HCT116 (cell line): ENCODE measurements at regions not wholly inside any gene's neighbourhood (a gene's known extent, or its start where the extent isn't known, plus 50 kb on each side); places are given as distances from the start of the nearest gene placed in this dataset.

Source experiments
- ATAC-seq: fragments of 200-7000 bp; cut with Tn5 transposase; 2 replicates; pipeline ENCODE4 v1.9.1; 2020; ENCODE audit warnings: mild to moderate bottlenecking, moderate library complexity
- BruUV-seq: library from RNA; stranded (reverse); fragments of 400-500 nt; replicated peaks from 2 replicates; lab custom pipeline; 2021; lab: Mats Ljungman, UMichigan
- CTCF ChIA-PET: fragments of 300-600 bp; sonication (Branson Sonifier 250); formaldehyde crosslinking; loops from one replicate; lab custom pipeline; 2021; ENCODE audit warnings: antibody characterized with exemption; lab: Charles Lee
- POLR2A ChIA-PET: fragments of 300-600, 350-600 bp; sonication (Branson Sonifier 250); formaldehyde crosslinking; loops from one replicate; lab custom pipeline; 2021; ENCODE audit warnings: antibody characterized with exemption; lab: Charles Lee
- RAD21 ChIA-PET, 2 experiments: fragments of 300-600 bp; sonication (Branson Sonifier 250); formaldehyde crosslinking; loops; one replicate each; lab custom pipeline; 2023; ENCODE audit warnings: low total read pairs in 2 of 2; ENCODE audit not compliant: uncharacterized antibody in 2 of 2, unreplicated experiment in 2 of 2, low non-redundant PET in 1 of 2; lab: Charles Lee
- DNase-seq: peaks from one replicate; pipeline ENCODE4 v3.0.0-alpha.2; 2010; ENCODE audit warnings: low read depth, low spot score
- H2AFZ ChIP-seq: fragments of 200-600 bp; shearing (Covaris generic), sonication (generic); 2 replicates; pipeline ENCODE4 v1.6.1; 2017; ENCODE audit warnings: low read depth, mixed run types, mixed read lengths, antibody characterized with exemption, low read length; ENCODE audit not compliant: poor library complexity, severe bottlenecking
- H3K27ac ChIP-seq: 2 replicates; pipeline ENCODE4 v1.5.1; 2012; ENCODE audit warnings: low read depth, low read length
- H3K27me3 ChIP-seq: fragments of 200-600 bp; sonication (generic); 2 replicates; pipeline ENCODE4 v1.6.1; 2016; ENCODE audit warnings: mixed run types, low read length, mixed read lengths; ENCODE audit not compliant: insufficient read depth
- H3K36me3 ChIP-seq, 2 experiments: fragments of 200-500 bp in 1 of 2; fragments of 200-600 bp in 1 of 2; sonication (Bioruptor generic) in 1 of 2; sonication (generic) in 1 of 2; 2 replicates each; pipeline versions ENCODE4 v1.5.1 to v1.6.1; 2014 to 2016; ENCODE audit warnings: low read length in 2 of 2, inconsistent platforms in 1 of 2, mixed read lengths in 1 of 2, mixed run types in 1 of 2; ENCODE audit not compliant: insufficient read depth in 2 of 2, control insufficient read depth in 1 of 2
- H3K4me1 ChIP-seq, 2 experiments: fragments of 200-600 bp in 1 of 2; sonication (generic) in 1 of 2; 2 replicates each; pipeline versions ENCODE4 v1.5.1 to v1.6.1; 2012 to 2017; ENCODE audit warnings: low read length in 2 of 2, inconsistent platforms in 1 of 2, mild to moderate bottlenecking in 1 of 2, mixed read lengths in 1 of 2, mixed run types in 1 of 2, moderate library complexity in 1 of 2; ENCODE audit not compliant: insufficient read depth in 2 of 2, control insufficient read depth in 1 of 2
- H3K4me2 ChIP-seq: fragments of 200-600 bp; sonication (generic); 2 replicates; pipeline ENCODE4 v1.6.1; 2017; ENCODE audit warnings: mixed run types, low read length, mixed read lengths
- H3K4me3 ChIP-seq, 2 experiments: fragments of 200-600 bp in 1 of 2; sonication (generic) in 1 of 2; replicated peaks in 1 of 2; 2 replicates each; pipeline ENCODE4 v1.5.1; 2011 to 2016; ENCODE audit warnings: low read length in 2 of 2, control low read depth in 1 of 2, low read depth in 1 of 2, mild to moderate bottlenecking in 1 of 2, mixed read lengths in 1 of 2, mixed run types in 1 of 2
- H3K79me2 ChIP-seq: fragments of 200-600 bp; sonication (generic); 2 replicates; pipeline ENCODE4 v1.6.1; 2017; ENCODE audit warnings: mild to moderate bottlenecking, mixed run types, low read length, moderate library complexity, mixed read lengths; ENCODE audit not compliant: insufficient read depth
- H3K9ac ChIP-seq: fragments of 200-600 bp; sonication (generic); 2 replicates; pipeline ENCODE4 v1.6.1; 2016; ENCODE audit warnings: low read length, mixed read lengths
- H3K9me2 ChIP-seq: fragments of 200-600 bp; sonication (generic), shearing (Covaris generic); 2 replicates; pipeline ENCODE4 v1.6.1; 2017; ENCODE audit warnings: mixed run types, mild to moderate bottlenecking, moderate library complexity; ENCODE audit not compliant: insufficient read depth
- H3K9me3 ChIP-seq, 2 experiments: fragments of 200-500 bp in 1 of 2; fragments of 200-600 bp in 1 of 2; sonication (Bioruptor generic) in 1 of 2; sonication (generic) in 1 of 2; 2 replicates each; pipeline ENCODE4 v1.6.1; 2014 to 2017; ENCODE audit warnings: low read length in 2 of 2, mixed read lengths in 2 of 2, inconsistent platforms in 1 of 2, low read depth in 1 of 2, mild to moderate bottlenecking in 1 of 2, mixed run types in 1 of 2, moderate library complexity in 1 of 2; ENCODE audit not compliant: control insufficient read depth in 1 of 2, insufficient read depth in 1 of 2
- H4K20me1 ChIP-seq: fragments of 200-600 bp; sonication (generic), shearing (Covaris generic); 2 replicates; pipeline ENCODE4 v1.6.1; 2017; ENCODE audit warnings: mixed run types, mild to moderate bottlenecking, moderate library complexity; ENCODE audit not compliant: insufficient read depth
- CBX3 ChIP-seq: IDR thresholded peaks from 2 replicates; pipeline ENCODE4 v1.6.1; 2012; ENCODE audit warnings: low read depth
- CTCF ChIP-seq, 3 experiments: fragments of 200-600 bp in 1 of 3; sonication (generic) in 1 of 3; IDR thresholded peaks in 2 of 3; conservative IDR thresholded peaks in 1 of 3; 2 replicates each; pipeline ENCODE4 v1.5.1; 2012 to 2017; ENCODE audit warnings: low read depth in 2 of 3, low read length in 2 of 3, antibody characterized with exemption in 1 of 3, borderline replicate concordance in 1 of 3, control low read depth in 1 of 3, mild to moderate bottlenecking in 1 of 3, mixed read lengths in 1 of 3, mixed run types in 1 of 3, moderate library complexity in 1 of 3; ENCODE audit not compliant: insufficient read depth in 1 of 3
- EGR1 ChIP-seq: IDR thresholded peaks from 2 replicates; pipeline ENCODE4 v1.6.1; 2012; ENCODE audit warnings: low read depth
- ELF1 ChIP-seq: IDR thresholded peaks from 2 replicates; pipeline ENCODE4 v1.6.1; 2012; ENCODE audit warnings: low read depth, borderline replicate concordance
- EZH2phosphoT487 ChIP-seq: fragments of 200-600 bp; IDR thresholded peaks from 2 replicates; pipeline ENCODE4 v1.6.1; 2018; ENCODE audit warnings: antibody characterized with exemption, borderline replicate concordance
- FOSL1 ChIP-seq: IDR thresholded peaks from 2 replicates; pipeline ENCODE4 v1.6.1; 2012; ENCODE audit warnings: low read depth
- JUND ChIP-seq: IDR thresholded peaks from 2 replicates; pipeline ENCODE4 v1.6.1; 2012
- MAX ChIP-seq: IDR thresholded peaks from 2 replicates; pipeline ENCODE4 v1.6.1; 2012
- POLR2A ChIP-seq: IDR thresholded peaks from 2 replicates; pipeline ENCODE4 v1.7.0; 2011; ENCODE audit warnings: borderline replicate concordance; ENCODE audit not compliant: insufficient read depth, insufficient read length; ENCODE audit errors: extremely low read depth
- POLR2AphosphoS5 ChIP-seq: IDR thresholded peaks from 2 replicates; pipeline ENCODE4 v1.6.1; 2011; ENCODE audit warnings: mild to moderate bottlenecking, low read depth, low read length, moderate library complexity
- RAD21 ChIP-seq: IDR thresholded peaks from 2 replicates; pipeline ENCODE4 v1.6.1; 2012; ENCODE audit warnings: low read depth, mild to moderate bottlenecking
- SIN3A ChIP-seq: IDR thresholded peaks from 2 replicates; pipeline ENCODE4 v1.6.1; 2012; ENCODE audit warnings: low read depth
- SRF ChIP-seq: IDR thresholded peaks from 2 replicates; pipeline ENCODE4 v1.6.1; 2012; ENCODE audit warnings: low read depth
- TCF7L2 ChIP-seq: IDR thresholded peaks from 2 replicates; pipeline ENCODE4 v1.7.0; 2011; ENCODE audit warnings: borderline replicate concordance, inconsistent platforms; ENCODE audit not compliant: insufficient read depth, insufficient read length; ENCODE audit errors: extremely low read depth
- YY1 ChIP-seq: IDR thresholded peaks from 2 replicates; pipeline ENCODE4 v1.6.1; 2011; ENCODE audit warnings: low read length, low read depth, moderate library complexity, mild to moderate bottlenecking; ENCODE audit not compliant: insufficient replicate concordance; ENCODE audit errors: extremely low read depth
- ZFX ChIP-seq: fragments of 450-650 bp; IDR thresholded peaks from 2 replicates; pipeline ENCODE4 v1.6.1; 2017
- ZNF274 ChIP-seq: fragments of 200-500 bp; sonication (Bioruptor generic); IDR thresholded peaks from 2 replicates; pipeline ENCODE4 v1.6.1; 2014; ENCODE audit warnings: mild to moderate bottlenecking, low read depth, low read length, inconsistent platforms
- intact Hi-C: fragments of 100-400 bp; cut with micrococcal nuclease; formaldehyde crosslinking; loops from 2 replicates; pipeline ENCODE4 v1.10.0; 2022

- ATAC-seq, result no peak
- ChIA-PET RAD21 (no interaction called here), POLR2A (no interaction called here), CTCF (no interaction called here)
- no peak for DNase-seq
- no peak overlapping the region for H3K27ac ChIP-seq
- no peaks in the 10 kb centered on the region for H3K79me2 ChIP-seq
- H3K36me3 ChIP-seq, result no peaks in the 10 kb centered on the region
- TF ChIP-seq EZH2phosphoT487 (no peak), JUND (no peak), SIN3A (no peak), EGR1 (no peak), TCF7L2 (no peak), CBX3 (no peak), CTCF (IDR thresholded peaks at IDR 0.05 in 2 of 3, conservative IDR thresholded peaks at IDR 0.05 in 1 of 3; ENCODE audit: borderline replicate concordance in 1 of 3, insufficient read depth in 1 of 3, low read depth in 2 of 3, low read length in 2 of 3) (no peak), RAD21 (no peak), ELF1 (no peak), FOSL1 (no peak), ZFX (no peak), SRF (no peak), POLR2A (no peak), MAX (no peak), POLR2AphosphoS5 (no peak), YY1 (no peak), ZNF274 (no peak)
- no peak overlapping the region for H2AFZ ChIP-seq
- no peak overlapping the region for H3K9ac ChIP-seq
- H3K9me2 ChIP-seq, result peaks cover 4% of the 10 kb centered on the region; the same call in 1 of the 2 replicates
- H3K9me3 ChIP-seq, result no peaks in the 10 kb centered on the region
- no peaks in the 10 kb centered on the region for H3K4me1 ChIP-seq
- no peaks in the 10 kb centered on the region for H4K20me1 ChIP-seq
- H3K27me3 ChIP-seq, result no peaks in the 10 kb centered on the region
- no TSS peak for BruUV-seq
- H3K4me3 ChIP-seq, result no peak overlapping the region
- intact Hi-C loops, result loop anchor here (5.0 kb wide), 1 partner anchor 1576 kb away; no protein-coding TSS in a partner anchor
- H3K4me2 ChIP-seq, result no peak overlapping the region
These were observed 731.6 kb upstream of the GJE1 start for GRCh38 chr6:141401168-141401567.
